DND-41 (cell line): ENCODE measurements at regions not wholly inside any gene's neighbourhood (a gene's known extent, or its start where the extent isn't known, plus 50 kb on each side); places are given as distances from the start of the nearest gene placed in this dataset.

Experiments
- ATAC-seq: fragments of 200-7000 bp; cut with Tn5 transposase; 3 replicates; pipeline ENCODE4 v1.9.1; 2021; ENCODE audit warnings: low read depth; ENCODE audit not compliant: insufficient read depth
- DNase-seq: peaks from one replicate; pipeline ENCODE4 v3.0.0-alpha.2; 2020
- H2AFZ ChIP-seq: 2 replicates; pipeline ENCODE4 v1.6.0; 2012; ENCODE audit warnings: low read depth, low read length
- H3K27ac ChIP-seq: 2 replicates; pipeline ENCODE4 v1.5.1; 2012; ENCODE audit warnings: low read length, inconsistent platforms
- H3K27me3 ChIP-seq: fragments of 200-600 bp; sonication (generic); 2 replicates; pipeline ENCODE4 v1.6.0; 2012; ENCODE audit warnings: low read length, mild to moderate bottlenecking, inconsistent platforms; ENCODE audit not compliant: insufficient read depth, poor library complexity
- H3K36me3 ChIP-seq: 2 replicates; pipeline ENCODE4 v1.5.1; 2012; ENCODE audit warnings: low read length, inconsistent platforms; ENCODE audit not compliant: insufficient read depth
- H3K4me1 ChIP-seq: 2 replicates; pipeline ENCODE4 v1.5.1; 2012; ENCODE audit warnings: mild to moderate bottlenecking, low read length; ENCODE audit not compliant: insufficient read depth
- H3K4me2 ChIP-seq: 2 replicates; pipeline ENCODE4 v1.6.0; 2012; ENCODE audit warnings: mild to moderate bottlenecking, moderate library complexity, low read length, inconsistent platforms; ENCODE audit not compliant: insufficient read depth
- H3K4me3 ChIP-seq, 2 experiments: fragments of 200-600 bp in 1 of 2; shearing (Covaris generic) in 1 of 2; 2 replicates each; pipeline ENCODE4 v1.5.1; 2012 to 2016; ENCODE audit warnings: inconsistent platforms in 2 of 2, low read length in 2 of 2, mild to moderate bottlenecking in 2 of 2, low read depth in 1 of 2, moderate library complexity in 1 of 2
- H3K79me2 ChIP-seq: 2 replicates; pipeline ENCODE4 v1.6.0; 2012; ENCODE audit warnings: low read length, inconsistent platforms; ENCODE audit not compliant: insufficient read depth
- H3K9ac ChIP-seq: 2 replicates; pipeline ENCODE4 v1.6.0; 2012; ENCODE audit warnings: low read depth, mild to moderate bottlenecking, inconsistent platforms, low read length, moderate library complexity
- H3K9me3 ChIP-seq: 2 replicates; pipeline ENCODE4 v1.5.1; 2012; ENCODE audit warnings: low read length, moderate library complexity, mild to moderate bottlenecking, inconsistent platforms; ENCODE audit not compliant: insufficient read depth, severe bottlenecking
- H4K20me1 ChIP-seq: 2 replicates; pipeline ENCODE4 v1.6.0; 2012; ENCODE audit warnings: low read length; ENCODE audit not compliant: insufficient read depth
- CTCF ChIP-seq: IDR thresholded peaks from 2 replicates; pipeline ENCODE4 v1.5.1; 2012; ENCODE audit warnings: borderline replicate concordance, low read length, moderate library complexity, mild to moderate bottlenecking; ENCODE audit not compliant: poor library complexity, severe bottlenecking; ENCODE audit errors: extremely low read depth
- EZH2 ChIP-seq: IDR thresholded peaks from 3 replicates; pipeline ENCODE4 v1.6.1; 2012; ENCODE audit warnings: borderline replicate concordance, low read depth, mild to moderate bottlenecking, moderate library complexity, low read length, inconsistent platforms; ENCODE audit not compliant: severe bottlenecking

- H3K27me3 ChIP-seq, result no peaks in the 10 kb centered on the region
- H4K20me1 ChIP-seq, result no peaks in the 10 kb centered on the region
- no peaks in the 10 kb centered on the region for H3K9me3 ChIP-seq
- H3K4me3 ChIP-seq, result no peak overlapping the region
- H3K4me1 ChIP-seq, result no peaks in the 10 kb centered on the region
- H3K4me2 ChIP-seq, result no peak overlapping the region
- H3K79me2 ChIP-seq, result no peaks in the 10 kb centered on the region
- H2AFZ ChIP-seq, result no peak overlapping the region
- no peaks in the 10 kb centered on the region for H3K36me3 ChIP-seq
- H3K9ac ChIP-seq, result no peak overlapping the region
- H3K27ac ChIP-seq, result no peak overlapping the region
- TF ChIP-seq CTCF (no peak), EZH2 (no peak)
- ATAC-seq, result no peak
- no peak for DNase-seq
Observed at GRCh38 chr2:67012165-67012564, 385.0 kb upstream of the ETAA1 start.

- Histone ChIP-seq H3K79me2 (no peaks in the 10 kb centered on the region), H3K9ac (no peak overlapping the region), H3K27me3 (no peaks in the 10 kb centered on the region), H3K4me2 (no peak overlapping the region), H3K9me3 (no peaks in the 10 kb centered on the region), H3K4me3 (no peak overlapping the region), H4K20me1 (no peaks in the 10 kb centered on the region), H3K36me3 (no peaks in the 10 kb centered on the region), H3K27ac (no peak overlapping the region), H2AFZ (no peak overlapping the region), H3K4me1 (no peaks in the 10 kb centered on the region)
- TF ChIP-seq CTCF (no peak), EZH2 (no peak)
- no peak for ATAC-seq
- no peak for DNase-seq
Observed at GRCh38 chr2:67013821-67014220, 383.3 kb upstream of the ETAA1 start.

GRCh38 chr2:67015681-67016080 lies 381.5 kb upstream of the ETAA1 start:
- no peaks in the 10 kb centered on the region for H3K36me3 ChIP-seq
- TF ChIP-seq EZH2 (no peak), CTCF (no peak)
- DNase-seq (no peak), ATAC-seq (no peak)
- no peak overlapping the region for H3K9ac ChIP-seq
- H2AFZ ChIP-seq, result no peak overlapping the region
- H3K4me2 ChIP-seq, result no peak overlapping the region
- no peaks in the 10 kb centered on the region for H3K79me2 ChIP-seq
- no peaks in the 10 kb centered on the region for H3K27me3 ChIP-seq
- no peaks in the 10 kb centered on the region for H3K4me1 ChIP-seq
- H3K27ac ChIP-seq, result no peak overlapping the region
- H3K4me3 ChIP-seq, result no peak overlapping the region
- no peaks in the 10 kb centered on the region for H4K20me1 ChIP-seq
- no peaks in the 10 kb centered on the region for H3K9me3 ChIP-seq

GRCh38 chr2:67018301-67018700 lies 378.8 kb upstream of the ETAA1 start:
- Histone ChIP-seq H3K36me3 (no peaks in the 10 kb centered on the region), H4K20me1 (no peaks in the 10 kb centered on the region), H3K4me3 (no peak overlapping the region), H3K9me3 (no peaks in the 10 kb centered on the region), H3K9ac (no peak overlapping the region), H3K27me3 (no peaks in the 10 kb centered on the region), H3K27ac (no peak overlapping the region), H2AFZ (no peak overlapping the region), H3K79me2 (no peaks in the 10 kb centered on the region), H3K4me1 (no peaks in the 10 kb centered on the region), H3K4me2 (no peak overlapping the region)
- no peak for TF ChIP-seq CTCF
- no peak for TF ChIP-seq EZH2
- DNase-seq (no peak), ATAC-seq (no peak)
